Endothelial cell of hepatic sinusoid (primary cell): ENCODE measurements at regions not wholly inside any gene's neighbourhood (a gene's known extent, or its start where the extent isn't known, plus 50 kb on each side); places are given as distances from the start of the nearest gene placed in this dataset.

Experiments used
- in situ Hi-C: cut with HindIII; loops from 2 replicates; pipeline ENCODE4 v1.10.0; 2017; ENCODE audit warnings: low sequenced_read_pairs

DNA sequence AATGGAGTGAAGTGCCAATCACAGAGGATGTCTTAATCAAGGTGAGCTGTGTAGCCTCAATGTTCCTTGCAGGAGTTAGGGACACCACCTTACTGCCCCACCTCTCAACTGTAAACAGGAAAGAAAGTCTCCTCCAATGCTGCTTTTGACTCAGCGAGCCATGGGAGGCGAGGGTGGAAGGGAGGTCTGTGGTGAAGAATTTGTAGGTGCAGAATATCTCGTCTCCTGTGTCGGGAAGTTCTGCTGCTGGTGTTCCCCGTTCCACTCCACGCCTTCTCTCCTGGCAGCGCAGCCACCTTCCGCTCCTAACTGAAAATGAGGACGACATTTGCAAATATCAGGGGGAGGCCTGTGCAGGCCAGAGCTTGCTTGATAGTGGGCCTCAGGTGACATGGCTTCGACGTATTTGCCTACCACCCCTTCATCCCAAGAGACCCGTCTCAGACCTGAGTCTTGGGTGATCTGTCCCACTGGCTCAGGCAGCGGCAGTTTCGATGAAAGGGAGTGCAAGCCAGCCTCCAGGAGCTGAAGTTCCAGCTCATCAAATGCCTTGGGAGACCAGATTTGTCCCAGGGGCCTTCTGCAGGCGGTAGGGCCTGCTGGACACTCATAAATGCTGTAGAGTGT lies 368.3 kb upstream of the C1orf174 start:
- in situ Hi-C loops = loop anchor here (5.0 kb wide), 1 partner anchor 36 kb away; no protein-coding TSS in a partner anchor

DNA sequence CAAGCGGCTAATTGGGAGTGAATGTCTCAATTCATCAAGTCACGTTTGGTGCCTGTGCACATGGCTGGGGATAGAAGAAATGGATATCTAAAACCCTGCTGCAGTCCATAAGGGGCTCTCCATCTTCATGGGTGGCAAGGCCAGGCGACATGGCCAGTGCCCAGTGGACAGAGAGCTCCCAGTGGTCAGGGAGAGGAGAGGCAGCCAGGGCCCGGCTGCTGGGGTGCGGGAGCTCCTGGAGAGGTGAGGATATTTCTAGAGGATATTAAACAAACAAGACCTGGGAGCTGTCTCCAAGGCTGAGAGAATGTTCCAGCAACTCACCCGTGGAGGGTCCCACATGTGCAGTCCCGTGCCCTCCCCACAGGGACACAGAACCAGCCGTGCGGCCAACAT lies 368.8 kb upstream of the C1orf174 start:
- in situ Hi-C loops = loop anchor here (5.0 kb wide), 1 partner anchor 37 kb away; no protein-coding TSS in a partner anchor

DNA sequence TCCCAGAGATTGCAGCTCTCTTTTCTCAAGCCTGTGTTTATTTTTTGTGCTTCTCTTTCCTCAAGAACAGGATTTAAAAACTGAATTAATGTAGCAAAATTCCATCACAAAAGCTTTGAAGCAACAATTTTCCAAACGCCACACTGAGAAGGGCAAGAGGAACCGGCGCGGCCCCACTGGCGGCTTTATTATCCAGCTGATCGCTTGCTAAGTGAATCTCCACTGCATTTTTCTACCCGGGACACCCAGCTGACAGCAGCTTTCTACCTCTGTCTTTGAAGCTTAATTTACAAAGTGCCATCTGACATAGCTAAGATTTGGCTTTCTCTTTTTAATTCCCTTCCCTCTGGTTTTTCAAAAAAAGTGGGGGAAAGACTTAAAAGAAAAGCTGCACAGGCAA lies 369.3 kb upstream of the C1orf174 start:
- in situ Hi-C loops = loop anchor here (5.0 kb wide), 1 partner anchor 37 kb away; no protein-coding TSS in a partner anchor

DNA sequence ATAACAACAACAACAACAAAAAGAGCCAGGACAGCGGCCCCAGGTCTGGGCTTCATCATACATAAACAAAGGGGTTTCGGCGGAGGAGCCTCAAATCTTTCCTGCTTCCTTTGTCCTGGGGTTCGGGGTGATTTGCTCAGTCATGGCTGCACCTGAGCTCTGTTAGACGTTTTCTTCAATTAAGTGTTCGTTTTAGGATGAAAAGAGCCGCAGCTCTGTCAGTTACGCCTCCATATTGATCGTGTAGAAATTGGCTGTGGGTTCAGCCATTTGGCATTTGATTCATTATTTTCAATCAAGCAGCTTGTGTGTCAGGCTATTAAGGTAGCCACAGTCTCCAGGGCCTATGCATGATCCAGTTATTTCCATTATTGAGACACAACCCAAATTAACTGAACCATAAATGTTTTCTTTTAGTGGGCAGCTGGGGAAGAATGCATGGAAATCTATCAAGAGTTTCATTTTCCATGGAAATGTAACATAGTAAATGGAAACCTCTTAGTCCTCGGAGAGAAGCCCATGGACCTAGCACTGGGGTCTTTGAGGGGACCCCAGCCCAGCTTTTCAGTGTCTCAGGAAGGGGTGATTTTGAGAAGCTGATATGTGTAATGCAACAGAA lies 370.0 kb upstream of the C1orf174 start:
- in situ Hi-C loops = loop anchor here (5.0 kb wide), 1 partner anchor 38 kb away; no protein-coding TSS in a partner anchor

DNA sequence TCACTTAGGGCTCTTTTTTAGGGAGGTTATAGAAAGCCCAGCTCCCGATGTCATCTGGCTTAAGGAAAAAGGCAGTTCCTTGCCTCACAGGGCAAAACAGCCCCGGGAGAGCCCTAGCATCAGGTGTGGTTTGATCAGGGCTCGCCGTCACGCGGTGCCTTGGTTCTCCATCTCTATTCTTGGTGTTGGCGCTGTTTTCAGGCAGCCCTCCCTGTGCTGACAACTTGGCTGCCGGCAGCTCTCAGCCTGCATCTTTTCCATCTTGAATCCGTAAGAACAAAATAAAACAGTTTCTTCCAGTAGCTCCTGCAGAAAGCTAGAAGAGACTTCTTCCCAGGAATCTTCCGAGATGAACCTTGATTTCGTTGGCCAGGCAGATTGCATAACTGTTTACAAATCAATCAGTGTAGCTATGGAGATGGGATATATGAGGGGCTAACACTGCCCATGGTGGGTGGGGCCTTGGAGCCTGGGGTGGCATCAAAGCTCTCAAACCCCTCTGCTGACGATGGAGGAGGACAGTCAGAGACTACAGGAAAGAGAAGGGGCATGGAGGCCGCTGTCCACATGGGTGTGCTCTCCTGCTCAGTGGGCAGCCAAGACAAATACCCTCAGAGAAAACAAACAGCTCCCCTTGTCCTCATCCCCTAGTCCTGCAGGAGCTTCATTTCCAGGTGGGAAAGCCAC lies 370.7 kb upstream of the C1orf174 start:
- in situ Hi-C loops = no loop called here

DNA sequence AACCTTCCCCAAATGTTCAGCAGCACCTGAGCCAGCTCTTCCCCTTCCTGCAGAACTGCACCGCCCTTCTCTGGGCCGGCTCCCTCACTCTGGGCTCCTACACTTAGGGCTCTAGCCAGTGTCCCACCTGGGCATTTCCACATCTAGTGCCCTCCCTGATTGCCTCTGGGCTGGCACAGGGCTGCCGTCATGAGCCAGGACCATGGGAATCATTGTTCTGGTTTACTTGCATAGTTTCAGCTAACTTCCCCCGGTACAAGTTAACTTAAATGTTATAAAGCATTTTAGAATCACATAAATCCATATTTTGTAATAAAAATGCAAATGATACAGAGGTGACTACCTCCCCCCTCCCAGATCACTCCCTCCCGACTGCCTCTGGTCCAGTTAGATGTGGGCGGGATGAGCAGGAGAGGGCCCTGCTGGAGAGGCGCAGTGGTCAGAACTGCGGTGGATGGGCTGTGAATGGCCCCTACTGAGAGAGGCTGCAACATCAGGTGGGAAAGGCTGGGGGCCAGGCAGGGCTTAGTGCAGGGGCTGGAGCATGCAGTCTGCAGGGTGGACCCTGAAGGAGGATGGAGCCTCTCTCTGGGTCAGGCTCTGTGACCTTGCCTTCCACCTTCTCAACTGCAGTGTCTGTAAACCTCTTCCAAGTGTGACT lies 371.4 kb upstream of the C1orf174 start:
- in situ Hi-C loops = no loop called here

DNA sequence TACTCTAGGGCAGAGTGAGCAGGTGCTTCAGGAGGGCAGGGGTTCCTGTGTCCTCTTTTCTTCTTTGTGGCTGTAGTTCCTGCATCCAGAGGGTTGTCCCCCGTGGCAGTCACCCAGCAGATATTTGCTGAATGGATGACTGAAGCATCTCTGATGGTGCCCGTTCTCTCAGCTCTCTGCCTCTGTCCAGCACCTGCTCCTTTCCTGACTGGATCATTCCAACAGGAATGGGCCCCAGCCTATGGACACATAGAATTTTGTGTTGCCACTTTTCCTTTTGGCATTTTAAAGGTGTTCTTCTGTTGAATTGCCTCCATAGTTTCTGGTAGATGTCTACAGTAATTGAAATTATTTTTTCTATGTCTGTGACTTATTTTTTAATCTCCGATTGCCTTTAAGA lies 372.5 kb upstream of the C1orf174 start:
- in situ Hi-C loops = no loop called here

DNA sequence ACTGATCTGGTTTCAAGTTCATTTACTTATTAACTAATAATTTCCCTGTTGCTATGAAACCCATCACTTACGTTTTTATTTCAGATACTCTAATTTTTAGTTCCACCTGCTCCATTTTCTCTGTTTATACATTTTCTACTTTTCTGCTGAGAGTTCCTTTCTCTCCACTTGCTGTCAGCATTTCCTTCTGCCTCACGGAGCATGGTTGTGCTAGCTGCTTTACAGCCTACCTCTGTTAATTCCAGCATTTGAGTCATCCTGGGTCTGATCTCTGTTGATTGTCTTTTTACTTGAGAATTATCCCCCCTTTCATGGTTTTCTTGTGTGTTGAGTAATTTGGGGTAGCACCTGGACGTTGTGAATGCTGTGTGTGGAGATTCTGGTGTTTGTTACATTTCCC lies 373.2 kb upstream of the C1orf174 start:
- in situ Hi-C loops = no loop called here

DNA sequence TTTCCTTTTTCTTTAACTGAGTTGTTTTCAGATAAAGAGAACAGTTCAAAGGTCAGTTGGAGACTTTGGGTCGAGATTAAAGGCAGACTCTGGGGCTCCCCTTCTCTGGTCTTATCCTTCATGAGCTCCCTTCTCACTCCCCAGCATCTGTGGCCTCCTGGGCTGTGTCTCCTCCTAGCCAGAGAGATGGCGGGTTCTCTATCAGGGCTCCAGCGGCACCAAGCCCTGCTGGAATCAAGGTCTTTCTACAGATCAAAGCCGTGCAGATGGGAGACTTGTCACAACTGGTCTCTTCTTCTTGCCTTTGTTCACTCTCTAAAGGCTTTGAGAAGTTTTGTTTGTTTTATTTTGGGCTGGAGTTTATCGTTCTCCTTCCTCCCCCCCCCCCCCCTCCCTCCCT lies 373.7 kb upstream of the C1orf174 start:
- in situ Hi-C loops = no loop called here

DNA sequence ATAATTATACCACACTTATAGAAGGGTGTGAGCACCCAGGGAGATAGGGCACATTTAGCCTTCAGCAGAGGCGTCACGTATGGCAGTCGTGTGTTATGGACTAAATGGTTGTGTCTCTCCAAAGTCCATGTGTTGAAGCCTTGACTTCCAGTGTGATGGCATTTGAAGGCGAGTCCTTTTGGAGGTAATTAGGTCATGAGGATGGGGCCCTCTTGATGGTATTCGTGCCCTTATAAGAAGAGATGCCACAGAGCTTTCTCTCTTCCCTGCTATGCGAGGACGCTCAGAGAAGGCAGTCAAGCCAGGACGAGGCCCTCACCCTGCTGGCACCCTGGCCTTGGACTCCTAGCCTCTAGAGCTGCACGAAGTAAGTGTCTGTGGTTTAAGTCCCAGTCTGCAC lies 375.0 kb upstream of the C1orf174 start:
- in situ Hi-C loops = no loop called here

DNA sequence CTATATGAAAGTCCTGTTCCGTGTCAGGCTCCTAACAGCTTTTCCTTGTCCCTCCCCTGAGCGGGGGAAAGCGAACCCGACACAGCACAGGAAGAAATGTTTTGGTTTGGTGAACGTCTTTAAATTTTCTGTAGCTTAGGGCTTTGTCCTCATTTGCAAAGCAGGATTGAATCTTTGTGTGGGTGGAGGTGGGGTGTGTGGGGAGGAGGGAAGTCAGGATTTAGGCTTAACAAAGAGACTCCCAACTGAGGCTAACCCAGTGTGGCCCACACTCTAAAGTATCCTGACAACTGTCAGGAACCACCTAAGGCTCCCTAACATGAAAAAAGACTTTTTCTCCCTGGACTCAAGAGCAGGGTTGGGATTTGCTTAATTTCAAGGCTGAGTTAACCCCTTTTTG lies 376.2 kb upstream of the C1orf174 start:
- in situ Hi-C loops = no loop called here

DNA sequence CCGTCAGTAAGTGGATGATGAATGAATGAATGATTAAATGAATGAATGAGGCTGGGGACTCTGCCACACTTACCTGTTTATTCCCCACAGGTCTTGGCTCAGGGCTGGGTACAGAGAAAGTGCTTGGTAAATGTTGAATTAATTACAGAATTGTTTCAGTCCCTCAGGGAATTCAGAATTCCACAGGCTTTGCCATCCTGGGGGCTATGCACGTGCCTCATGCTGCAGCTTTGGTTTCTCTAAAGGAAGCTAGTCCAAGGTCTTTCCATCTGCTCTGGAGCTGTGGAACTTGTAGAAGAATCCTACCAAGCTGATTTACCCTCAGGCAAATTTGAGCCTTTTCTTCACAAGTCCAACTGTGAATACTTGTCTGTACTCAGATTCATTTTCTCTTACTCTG lies 376.8 kb upstream of the AJAP1 start:
- in situ Hi-C loops = no loop called here

DNA sequence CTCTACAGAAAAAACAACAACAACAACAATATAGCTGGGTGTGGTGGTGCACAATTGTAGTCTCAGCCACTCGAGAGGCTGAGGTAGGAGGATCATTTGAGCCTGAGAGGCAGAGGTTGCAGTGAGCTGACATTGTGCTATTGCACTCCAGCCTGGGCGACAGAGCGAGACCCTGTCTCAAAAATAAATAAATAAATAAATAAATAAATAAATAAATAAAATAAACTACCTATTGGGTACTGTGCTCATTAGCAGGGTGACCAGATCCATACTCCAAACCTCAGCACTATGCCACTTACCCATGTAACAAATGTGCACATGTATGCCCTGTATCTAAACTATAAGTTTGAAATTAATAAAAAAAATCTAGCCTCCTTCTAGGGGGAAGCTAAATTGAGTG lies 369.4 kb upstream of the AJAP1 start:
- in situ Hi-C loops = no loop called here

DNA sequence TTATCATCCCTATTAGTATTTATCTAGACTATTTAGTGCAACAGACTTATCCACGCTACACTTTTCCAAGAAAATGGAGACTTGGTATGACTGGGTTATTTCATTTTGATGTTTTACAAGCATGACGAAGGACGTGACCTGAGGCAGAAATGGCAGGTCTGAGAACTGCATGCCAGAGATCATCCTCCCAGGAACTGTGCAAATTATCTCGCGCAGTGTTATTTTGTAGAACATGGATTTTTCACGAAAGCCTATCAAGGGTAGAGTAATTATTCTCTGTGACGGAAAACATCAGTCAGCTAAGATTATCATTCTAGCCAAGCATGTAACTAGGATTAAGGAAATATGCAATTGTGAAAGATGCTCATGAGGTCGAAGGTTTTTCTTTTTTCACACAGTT lies 361.5 kb upstream of the AJAP1 start:
- in situ Hi-C loops = loop anchor here (5.0 kb wide), 1 partner anchor 71 kb away; no protein-coding TSS in a partner anchor

DNA sequence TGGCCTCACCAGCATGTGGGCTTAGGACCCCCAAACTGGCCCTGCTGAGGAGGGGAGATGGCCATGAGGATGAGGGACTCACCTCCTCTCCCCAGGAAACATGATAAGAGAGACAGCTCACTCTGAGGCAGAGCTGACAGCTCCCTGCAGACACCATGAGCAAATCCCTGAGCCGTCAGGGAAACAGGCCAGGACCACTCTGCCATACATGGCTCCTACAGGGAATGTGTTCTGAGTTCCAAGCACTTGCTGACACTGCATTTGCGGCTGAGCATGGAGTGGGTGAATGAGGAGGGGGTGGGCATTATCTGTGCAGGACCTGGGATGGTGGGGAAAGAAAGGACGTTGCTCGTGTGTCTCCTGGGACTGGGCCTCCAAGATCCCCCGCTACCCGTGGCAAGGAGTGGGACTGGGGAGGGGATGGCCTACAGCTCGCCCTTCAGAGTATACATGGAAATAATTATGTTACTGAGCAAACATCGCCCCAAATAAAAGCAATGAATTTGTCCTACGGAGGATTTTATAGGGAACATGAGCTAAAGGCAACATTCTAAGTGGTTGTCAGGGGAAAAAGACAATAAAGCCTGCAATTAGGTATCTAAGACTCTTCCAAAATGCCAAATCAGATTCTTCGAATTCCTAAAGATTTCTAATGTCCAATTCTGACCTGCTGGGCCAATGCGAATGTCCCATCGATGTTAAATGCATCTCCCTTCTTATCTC lies 355.9 kb upstream of the AJAP1 start:
- in situ Hi-C loops = no loop called here

DNA sequence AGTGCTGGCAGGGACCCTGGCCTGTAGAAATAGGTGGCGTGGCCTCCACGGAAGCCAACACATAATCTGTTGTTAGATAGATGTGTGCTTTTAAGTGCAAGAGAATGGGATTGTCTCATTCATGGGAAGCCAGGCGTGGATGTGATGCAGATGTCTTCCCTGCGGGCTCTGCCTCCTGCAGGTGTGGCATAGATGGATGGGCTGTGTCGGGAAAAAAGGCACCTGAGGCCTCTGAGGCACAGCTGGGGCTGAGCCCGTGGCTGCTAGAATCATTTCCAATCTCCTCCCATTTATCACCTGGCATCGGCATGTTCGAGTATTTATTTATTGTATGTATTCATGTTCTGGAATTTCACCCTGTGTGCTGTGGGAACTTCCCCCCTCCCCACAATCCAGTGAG lies 353.4 kb upstream of the AJAP1 start:
- in situ Hi-C loops = no loop called here

DNA sequence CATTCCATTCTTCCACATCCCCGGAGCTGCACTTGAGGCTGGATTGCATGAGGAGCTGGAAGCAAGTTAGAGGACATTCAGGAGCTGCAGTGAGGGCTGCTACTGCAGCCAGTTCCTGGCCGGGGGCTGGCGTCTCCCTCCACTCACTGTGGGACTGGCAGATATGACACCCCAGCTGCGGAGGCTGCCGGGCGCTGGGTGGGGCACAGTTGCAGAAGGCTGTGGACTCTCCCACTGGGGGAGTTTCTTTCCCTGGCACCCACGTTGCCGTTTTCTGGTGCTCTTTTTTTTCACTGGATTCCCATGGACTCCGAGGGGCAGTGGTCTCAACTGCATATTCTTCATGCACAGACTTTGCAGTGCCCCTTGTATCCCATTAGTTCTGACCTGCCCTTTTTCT lies 351.1 kb upstream of the AJAP1 start:
- in situ Hi-C loops = no loop called here

DNA sequence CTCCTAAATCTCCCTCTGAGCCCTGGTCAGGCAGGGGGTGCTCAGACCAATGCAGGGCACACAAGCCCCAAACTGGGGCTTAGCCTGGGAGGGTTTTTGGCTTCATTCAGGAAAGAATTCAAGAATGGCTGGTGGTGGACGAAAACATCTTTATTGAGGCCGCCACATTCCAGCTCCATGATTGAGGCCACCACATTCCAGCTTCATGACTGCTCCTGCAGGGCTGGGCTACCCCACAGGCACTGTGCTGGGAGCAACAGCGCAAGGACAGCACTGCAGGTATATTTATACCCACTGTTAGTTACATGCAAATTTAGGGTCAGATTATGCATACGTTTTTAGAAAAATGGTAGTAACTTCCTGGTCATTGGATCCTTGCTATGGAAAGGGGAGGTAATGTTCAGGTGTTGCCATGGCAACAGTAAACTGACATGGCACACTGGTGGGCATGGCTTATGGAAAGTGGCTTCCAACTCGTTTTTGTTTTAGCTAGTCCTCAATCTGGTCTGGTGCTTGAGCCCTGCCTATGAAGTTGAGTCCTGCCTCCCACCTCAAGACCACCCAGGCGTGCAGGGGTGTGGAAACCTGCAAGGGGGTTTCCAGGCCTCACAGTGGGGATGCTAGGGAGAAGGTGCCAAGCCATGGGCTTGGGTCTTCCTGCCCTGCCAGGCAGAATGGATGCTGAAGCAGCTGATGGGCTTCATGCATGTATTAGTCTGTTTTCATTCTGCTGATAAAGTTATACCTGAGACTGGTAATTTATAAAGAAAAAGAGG lies 348.7 kb upstream of the AJAP1 start:
- in situ Hi-C loops = no loop called here

DNA sequence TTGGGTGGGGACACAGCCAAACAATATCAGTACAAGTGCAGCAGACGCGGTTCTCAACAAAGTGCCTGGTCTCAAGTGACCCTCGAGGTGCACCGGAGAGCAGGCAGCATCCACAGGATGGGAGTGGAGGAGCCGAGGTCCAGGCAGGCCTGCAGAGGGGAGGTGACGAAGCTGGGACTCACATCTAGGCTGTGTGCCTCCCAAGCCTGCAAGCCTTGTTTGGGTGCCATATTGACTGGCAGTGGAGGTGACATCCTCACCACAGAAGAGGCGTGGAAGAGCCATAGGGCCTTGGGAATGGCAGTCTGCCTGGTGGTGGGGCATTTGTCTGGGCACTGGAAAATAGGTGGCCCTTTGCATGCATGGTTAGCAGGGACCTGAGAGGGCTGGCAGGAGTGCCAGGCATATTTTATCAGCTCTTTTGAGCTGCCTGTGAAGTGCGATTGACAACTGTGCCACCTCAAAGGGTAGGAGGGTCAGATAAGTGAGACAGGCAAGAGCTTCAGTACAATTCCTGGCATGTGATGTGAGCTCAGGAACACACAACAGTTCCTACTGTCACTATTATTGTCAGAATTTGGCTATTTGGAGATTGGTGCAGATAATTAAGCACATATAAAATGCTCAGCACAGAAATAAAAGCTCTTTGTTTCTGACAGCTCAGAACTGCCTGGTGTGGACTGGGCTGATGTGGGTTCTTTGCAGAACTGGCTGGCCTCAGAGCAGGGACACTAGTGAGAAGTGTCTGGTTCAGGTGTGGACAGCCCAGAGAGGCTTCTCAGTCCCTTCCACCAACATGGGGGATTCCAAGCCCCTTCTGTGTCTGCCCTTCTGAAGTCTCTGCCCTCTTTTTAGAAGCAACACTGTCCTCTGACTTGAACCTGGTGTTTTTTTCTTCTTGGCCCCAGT lies 347.6 kb upstream of the AJAP1 start:
- in situ Hi-C loops = no loop called here
